Heart right ventricle (tissue), 16 donors: ENCODE measurements at regions not wholly inside any gene's neighbourhood (a gene's known extent, or its start where the extent isn't known, plus 50 kb on each side); places are given as distances from the start of the nearest gene placed in this dataset.

Experiments used
- ATAC-seq, 8 donors: fragments of 200-7000 bp; cut with Tn5 transposase; one replicate each; pipeline ENCODE4 v1.9.1; 2020; ENCODE audit warnings: mild to moderate bottlenecking in 8 of 8, moderate library complexity in 8 of 8, moderate number of reproducible peaks in 1 of 8
- DNase-seq, 2 donors: peaks; one replicate each; pipeline ENCODE4 v3.0.0-alpha.2; 2020
- H3K27ac ChIP-seq, 10 donors: fragments of 200-600 bp; sonication (generic) in 2 of 10; one replicate each; pipeline versions ENCODE4 v1.5.0 to v1.8.0; 2020 to 2022; ENCODE audit warnings: mild to moderate bottlenecking in 3 of 10
- H3K27me3 ChIP-seq, 7 donors: fragments of 200-600 bp; one replicate each; pipeline ENCODE4 v1.8.0; 2021 to 2022; ENCODE audit warnings: mild to moderate bottlenecking in 2 of 7
- H3K36me3 ChIP-seq, 9 donors: fragments of 200-600 bp; sonication (generic) in 1 of 9; one replicate each; pipeline versions ENCODE4 v1.5.0 to v1.8.0; 2020 to 2022; ENCODE audit warnings: mild to moderate bottlenecking in 2 of 9
- H3K4me1 ChIP-seq, 9 donors: fragments of 200-600 bp; sonication (generic) in 1 of 9; one replicate each; pipeline versions ENCODE4 v1.5.0 to v1.8.0; 2020 to 2022; ENCODE audit warnings: mild to moderate bottlenecking in 4 of 9
- H3K4me3 ChIP-seq, 10 donors: fragments of 200-600 bp; sonication (generic) in 2 of 10; one replicate each; pipeline versions ENCODE4 v1.5.0 to v1.8.0; 2020 to 2022; ENCODE audit warnings: mild to moderate bottlenecking in 7 of 10, moderate library complexity in 2 of 10
- H3K9me3 ChIP-seq, 11 donors: fragments of 200-600 bp in 10 of 11; sonication (generic) in 2 of 11; one replicate each; pipeline versions ENCODE4 v1.5.0 to v1.8.0; 2013 to 2022; ENCODE audit warnings: mild to moderate bottlenecking in 2 of 11, control low read depth in 1 of 11, moderate library complexity in 1 of 11
- CTCF ChIP-seq, 9 donors: fragments of 200-600 bp; sonication (generic) in 2 of 9; IDR thresholded peaks; one replicate each; pipeline versions ENCODE4 v1.5.0 to v1.8.0; 2021 to 2022; ENCODE audit warnings: antibody characterized with exemption in 9 of 9, mild to moderate bottlenecking in 5 of 9, moderate library complexity in 1 of 9
- WGBS, 2 donors: extraction: QIAGEN DNeasy Blood & Tissue Kit; methylation state at CpG; one replicate each; pipeline ENCODE4 v1.1.7; 2013; ENCODE audit warnings: inconsistent platforms in 1 of 2; 5-methylcytosine and 5-hydroxymethylcytosine counted together
- intact Hi-C, 10 donors: fragments of 100-400 bp; cut with DNase I; formaldehyde crosslinking; loops; one replicate each; pipeline versions ENCODE4 v1.11.1 to v1.14.2; 2022
- donor health status: Arrhythmogenic right ventricular cardiomyopathy.
- donor health status: ischemic (EF 13 %, LVEDD 7.1; RV severe dilation, severe dysfunction).
- donor health status: healthy with polysubstance abuse.
- donor health status: DM: no; HTN: yes; CAD: no.
- donor health status: DM: no; HTN: no; CAD: no.
- donor health status: ischemic (EF 25% LVEDD 6.9; RV normal size, moderate dysfunction).
- donor health status: ischemic (EF 25% LVEDD 5.7; RV mildly dilated, moderate dysfunction).
- donor health status: healthy.
- donor health status: DM: yes; HTN: yes; CAD: no.
- donor health status: Ischemic cardiomyopathy.
- donor health status: ischemic (EF 35%, LVEDD 5.7; RV mildly dilated, moderate dysfunction).
- donor health status: nonischemic (EF 11% LVEDD 7.7; RV severe dilation, severe dysfunction).
- donor health status: DM: yes; HTN: yes; CAD: no.
- donor health status: PGD.
- donor health status: ischemic (EF 29% LVEDD 5.4; RV normal size, mild dysfunction).
- donor health status: nonischemic (EF 23%, LVEDD 6.1; RV moderate dilation, normal function).

GRCh38 chr15:35764661-35765519 lies 218.9 kb upstream of the DPH6 start:
- ATAC-seq: no peak
- Histone ChIP-seq H3K27ac (no peak overlapping the region), H3K36me3 (no peaks in the 10 kb centered on the region), H3K9me3 (no peaks in the 10 kb centered on the region), H3K4me1 (peaks cover 0 to 10% (median 0%) of the 10 kb centered on the region in 9 donors), H3K4me3 (no peak overlapping the region), H3K27me3 (no peaks in the 10 kb centered on the region)
- no peak for TF ChIP-seq CTCF (IDR thresholded peaks at IDR 0.05)
- intact Hi-C loops: no loop called here
- 97% methylated on average over 5 of the region's 5 CpGs for WGBS, 2 donors
- DNase-seq: no peak

GRCh38 chr15:35768949-35769348 lies 223.0 kb upstream of the DPH6 start:
- TF ChIP-seq CTCF (IDR thresholded peaks at IDR 0.05): no peak
- H3K4me3 ChIP-seq: no peak overlapping the region
- H3K9me3 ChIP-seq: no peaks in the 10 kb centered on the region
- intact Hi-C loops: no loop called here
- no peak overlapping the region for H3K27ac ChIP-seq
- WGBS, 2 donors: 66 to 68% methylated on average over 1 of the region's 1 CpG
- ATAC-seq (no peak), DNase-seq (no peak)
- H3K27me3 ChIP-seq: no peaks in the 10 kb centered on the region
- peaks cover 0 to 10% (median 0%) of the 10 kb centered on the region in 9 donors for H3K4me1 ChIP-seq
- no peaks in the 10 kb centered on the region for H3K36me3 ChIP-seq

- H3K27ac ChIP-seq: no peak overlapping the region
- intact Hi-C loops: no loop called here
- no peaks in the 10 kb centered on the region for H3K9me3 ChIP-seq
- WGBS, 2 donors: 93 to 97% methylated on average over 2 of the region's 2 CpGs
- DNase-seq: no peak
- no peaks in the 10 kb centered on the region for H3K36me3 ChIP-seq
- peaks cover 0 to 10% (median 0%) of the 10 kb centered on the region in 9 donors for H3K4me1 ChIP-seq
- TF ChIP-seq CTCF (IDR thresholded peaks at IDR 0.05): no peak
- H3K4me3 ChIP-seq: no peak overlapping the region
- ATAC-seq: no peak
- no peaks in the 10 kb centered on the region for H3K27me3 ChIP-seq
These were observed 223.7 kb upstream of the DPH6 start for GRCh38 chr15:35769656-35770055.

GRCh38 chr15:35771746-35772442 lies 225.9 kb upstream of the DPH6 start:
- no peak for TF ChIP-seq CTCF (IDR thresholded peaks at IDR 0.05)
- Histone ChIP-seq H3K4me1 (no peaks in the 10 kb centered on the region), H3K36me3 (no peaks in the 10 kb centered on the region), H3K27me3 (no peaks in the 10 kb centered on the region), H3K27ac (no peak overlapping the region), H3K9me3 (no peaks in the 10 kb centered on the region), H3K4me3 (no peak overlapping the region)
- DNase-seq (no peak), ATAC-seq (no peak)
- intact Hi-C loops: no loop called here
- 76 to 96% methylated on average over 5 of the region's 5 CpGs for WGBS, 2 donors
